Stomach (tissue), 4 donors: ENCODE measurements at regions not wholly inside any gene's neighbourhood (a gene's known extent, or its start where the extent isn't known, plus 50 kb on each side); places are given as distances from the start of the nearest gene placed in this dataset.

Source experiments
- CTCF ChIP-seq, 7 experiments: fragments of 450-650 bp in 4 of 7; fragments of 200-600 bp in 3 of 7; sonication (generic) in 3 of 7; IDR thresholded peaks; one replicate each; pipeline ENCODE4 v1.5.1; 2016 to 2019; ENCODE audit warnings: antibody characterized with exemption in 7 of 7, control low read depth in 2 of 7, mild to moderate bottlenecking in 1 of 7
- POLR2A ChIP-seq, 4 donors: fragments of 450-650 bp; IDR thresholded peaks; one replicate each; pipeline ENCODE4 v1.6.1; 2016; ENCODE audit warnings: antibody characterized with exemption in 4 of 4, control low read depth in 2 of 4, mild to moderate bottlenecking in 1 of 4, moderate library complexity in 1 of 4
- POLR2AphosphoS5 ChIP-seq, 3 donors: sonication (generic); formaldehyde crosslinking; IDR thresholded peaks; one replicate each; pipeline ENCODE4 v1.6.1; 2016; ENCODE audit warnings: antibody characterized with exemption in 3 of 3

- TF ChIP-seq POLR2AphosphoS5 (IDR thresholded peaks at IDR 0.05) (no peak), CTCF (IDR thresholded peaks at IDR 0.05) (no peak), POLR2A (IDR thresholded peaks at IDR 0.05) (no peak)
Observed at GRCh38 chr4:138413273-138413672, 171.1 kb upstream of the SLC7A11 start.
